ENCODE measurements at regions not wholly inside any gene's neighbourhood (a gene's known extent, or its start where the extent isn't known, plus 50 kb on each side); places are given as distances from the start of the nearest gene placed in this dataset.

GRCh38 chr2:64899081-64899865 lies 89.9 kb upstream of the SLC1A4 start:
- TF ChIP-seq CTCF (IDR thresholded peaks at IDR 0.05) (no peak), REST (IDR thresholded peaks at IDR 0.05; ENCODE audit: insufficient read depth in 1 of 2, low read depth in 2 of 2, low read length in 1 of 2) (no peak), SIN3A (IDR thresholded peaks at IDR 0.05; ENCODE audit: borderline replicate concordance, insufficient read depth, low read depth, low read length) (no peak), POLR2AphosphoS5 (IDR thresholded peaks at IDR 0.05; ENCODE audit: low read depth, low read length) (no peak)
